GM10266 (cell line): ENCODE measurements at regions not wholly inside any gene's neighbourhood (a gene's known extent, or its start where the extent isn't known, plus 50 kb on each side); places are given as distances from the start of the nearest gene placed in this dataset.

Experiments
- DNase-seq: peaks from one replicate; pipeline ENCODE4 v3.0.0; 2012; ENCODE audit errors: extremely low spot score
- CTCF ChIP-seq: IDR thresholded peaks from 2 replicates; pipeline ENCODE4 v1.5.1; 2012; ENCODE audit warnings: mild to moderate bottlenecking, low read depth; ENCODE audit not compliant: control insufficient read depth, insufficient read depth; ENCODE audit errors: missing control alignments

DNA sequence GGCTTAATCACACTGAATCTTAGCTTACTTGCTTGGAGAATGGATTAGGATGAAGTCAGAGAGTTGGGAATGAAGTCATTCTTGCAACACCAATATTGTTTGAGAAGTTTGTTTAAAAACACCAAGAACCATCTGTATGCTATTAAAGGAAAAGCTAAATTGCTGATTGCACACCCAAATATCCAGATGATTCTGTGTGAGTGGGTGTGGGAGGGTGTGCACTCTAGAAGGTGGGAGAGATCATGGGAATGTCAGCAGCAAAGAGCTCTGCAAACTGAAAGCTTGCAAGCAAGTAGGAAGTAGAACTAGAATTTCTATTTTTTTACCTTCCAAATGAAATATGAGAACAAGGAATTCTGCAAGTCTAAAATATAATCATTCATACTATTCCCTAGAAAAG lies 364.9 kb downstream of the NR2F2 start:
- no peak for TF ChIP-seq CTCF
- no peak for DNase-seq

- no peak for DNase-seq
- TF ChIP-seq CTCF, result no peak
These were observed 369.4 kb downstream of the NR2F2 start for GRCh38 chr15:96699871-96700401.

DNA sequence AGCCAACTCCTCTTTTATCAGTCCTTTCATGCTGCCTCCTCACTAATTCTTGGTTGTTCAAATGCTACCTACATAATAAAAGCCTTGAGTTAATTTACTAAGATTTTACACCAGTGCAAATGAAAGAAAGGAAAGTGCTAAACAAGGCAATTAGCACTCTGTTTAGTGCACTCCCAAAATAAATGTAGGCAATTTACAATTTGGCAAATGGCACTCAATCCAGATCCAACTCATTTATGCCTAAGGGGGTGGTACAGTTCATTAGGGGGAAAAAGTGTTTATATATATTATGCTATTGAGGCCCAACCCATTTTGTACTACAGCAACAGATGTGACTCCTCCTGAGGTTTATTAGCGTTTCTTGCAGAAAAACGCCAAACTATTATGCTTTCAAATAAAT lies 370.1 kb downstream of the NR2F2 start:
- no peak for DNase-seq
- no peak for TF ChIP-seq CTCF

- no peak for DNase-seq
These were observed 370.9 kb downstream of the NR2F2 start for GRCh38 chr15:96701443-96701842.

GRCh38 chr15:96701877-96702276 lies 371.4 kb downstream of the NR2F2 start:
- TF ChIP-seq CTCF, result no peak
- DNase-seq, result no peak

More at GRCh38 chr15:96701443-96701842, 370.9 kb downstream of the NR2F2 start:
- TF ChIP-seq CTCF, result no peak

DNA sequence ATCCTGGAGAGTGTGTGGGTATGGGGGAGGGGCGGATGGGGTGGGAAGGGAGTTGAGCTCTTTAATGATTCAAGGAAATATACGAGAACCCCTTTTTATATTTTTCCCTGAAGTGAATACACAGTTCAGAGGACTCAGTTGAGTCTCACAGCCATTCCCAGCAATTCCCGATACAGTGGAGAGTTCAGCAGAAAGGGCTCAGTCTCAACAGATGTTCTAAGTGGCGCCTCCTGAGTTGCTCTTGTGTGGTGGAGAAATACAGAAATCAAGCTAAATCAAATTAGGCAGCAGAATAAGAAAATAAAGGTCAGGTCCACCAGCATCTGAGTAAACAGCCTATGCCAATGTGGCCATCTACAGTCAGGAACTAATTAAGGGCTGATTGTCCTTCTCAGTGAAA lies 372.1 kb downstream of the NR2F2 start:
- no peak for DNase-seq

GRCh38 chr15:96703091-96703490 lies 372.6 kb downstream of the NR2F2 start:
- no peak for TF ChIP-seq CTCF
- DNase-seq, result no peak

More for the DNA sequence above, 372.1 kb downstream of the NR2F2 start:
- no peak for TF ChIP-seq CTCF
